HepG2 (cell line): ENCODE measurements at regions not wholly inside any gene's neighbourhood (a gene's known extent, or its start where the extent isn't known, plus 50 kb on each side); places are given as distances from the start of the nearest gene placed in this dataset.

Experiments
- ATAC-seq: fragments of 200-7000 bp; cut with Tn5 transposase; 3 replicates; pipeline ENCODE4 v1.9.1; 2020; ENCODE audit warnings: mild to moderate bottlenecking, moderate library complexity
- BruUV-seq: library from RNA; stranded (reverse); fragments of 400-500 nt; replicated peaks from 2 replicates; lab custom pipeline; 2021; lab: Mats Ljungman, UMichigan
- CTCF ChIA-PET: fragments of 300-600 bp; formaldehyde crosslinking; extraction: SDS; loops from one replicate; lab custom pipeline; 2021; ENCODE audit warnings: low total read pairs, inconsistent platforms, low intra/inter-chr PET ratio; lab: Yijun Ruan, JAX
- POLR2A ChIA-PET: fragments of 350-600 bp; sonication (Branson Sonifier 250); formaldehyde crosslinking; loops from one replicate; lab custom pipeline; 2020; ENCODE audit warnings: antibody characterized with exemption, inconsistent platforms; lab: Yijun Ruan, JAX
- DNase-seq: peaks from one replicate; pipeline ENCODE4 v3.0.0-alpha.2; 2015; ENCODE audit warnings: low spot score
- FAIRE-seq: peaks from 3 replicates; lab custom pipeline; 2011; peaks lifted over from hg19 to GRCh38; lab: Jason Lieb, UNC
- H2AFZ ChIP-seq: one replicate; pipeline ENCODE4 v1.6.1; 2011; ENCODE audit warnings: low read length, inconsistent platforms
- H3K27ac ChIP-seq: fragments of 300-600 bp; 3 replicates; pipeline ENCODE4 v1.8.0; 2011; ENCODE audit warnings: mixed run types, mild to moderate bottlenecking, mixed read lengths, low read length, inconsistent platforms; ENCODE audit not compliant: insufficient read depth; ENCODE audit errors: extremely low read length
- H3K27me3 ChIP-seq, 2 experiments: fragments of 200-600 bp in 1 of 2; 2 replicates in 1 of 2; 3 replicates in 1 of 2; pipeline versions ENCODE4 v1.6.0 to v1.8.0; 2011; ENCODE audit warnings: low read length in 2 of 2, mild to moderate bottlenecking in 2 of 2, moderate library complexity in 2 of 2, inconsistent platforms in 1 of 2; ENCODE audit not compliant: insufficient read depth in 2 of 2, control insufficient read depth in 1 of 2
- H3K36me3 ChIP-seq, 2 experiments: fragments of 200-600 bp in 1 of 2; replicated peaks in 1 of 2; 2 replicates in 1 of 2; 3 replicates in 1 of 2; pipeline versions ENCODE4 v1.5.1 to v1.8.0; 2011; ENCODE audit warnings: low read length in 2 of 2, inconsistent platforms in 1 of 2; ENCODE audit not compliant: insufficient read depth in 2 of 2, control insufficient read depth in 1 of 2
- H3K4me1 ChIP-seq: 2 replicates; pipeline ENCODE4 v1.5.1; 2012; ENCODE audit warnings: low read length, inconsistent platforms; ENCODE audit not compliant: insufficient read depth
- H3K4me2 ChIP-seq: 2 replicates; pipeline ENCODE4 v1.6.0; 2011; ENCODE audit warnings: low read depth, low read length, inconsistent platforms
- H3K4me3 ChIP-seq, 3 experiments: fragments of 200-600 bp in 1 of 3; sonication (generic), shearing (Covaris generic) in 1 of 3; replicated peaks in 1 of 3; 2 replicates each; pipeline ENCODE4 v1.5.1; 2011 to 2016; ENCODE audit warnings: low read length in 3 of 3, inconsistent platforms in 2 of 3, low read depth in 2 of 3, mild to moderate bottlenecking in 2 of 3, control low read depth in 1 of 3, mixed read lengths in 1 of 3; ENCODE audit not compliant: insufficient read depth in 1 of 3
- H3K79me2 ChIP-seq: one replicate; pipeline ENCODE4 v1.6.1; 2011; ENCODE audit warnings: low read length, inconsistent platforms; ENCODE audit not compliant: insufficient read depth
- H3K9ac ChIP-seq: 2 replicates; pipeline ENCODE4 v1.6.0; 2011; ENCODE audit warnings: mild to moderate bottlenecking, low read depth, low read length, inconsistent platforms; ENCODE audit not compliant: insufficient read depth
- H3K9me3 ChIP-seq: 2 replicates; pipeline ENCODE4 v1.5.1; 2012; ENCODE audit warnings: mild to moderate bottlenecking, low read length
- H4K20me1 ChIP-seq: 2 replicates; pipeline ENCODE4 v1.6.0; 2011; ENCODE audit warnings: inconsistent platforms, mild to moderate bottlenecking, low read length, moderate library complexity; ENCODE audit not compliant: insufficient read depth
- ARNT2 ChIP-seq: sonication (generic); formaldehyde crosslinking; IDR thresholded peaks from 2 replicates; pipeline ENCODE4 v1.8.0; 2022; ENCODE audit warnings: mild to moderate bottlenecking, low read depth, missing genetic modification reagents, moderate library complexity
- ESRRA ChIP-seq: sonication (generic); formaldehyde crosslinking; IDR thresholded peaks from 2 replicates; pipeline ENCODE4 v1.5.1; 2020; ENCODE audit warnings: mild to moderate bottlenecking, low read depth, missing genetic modification reagents
- FOXK2 ChIP-seq: fragments of 450-650 bp; IDR thresholded peaks from 2 replicates; pipeline ENCODE4 v1.6.1; 2016
- GATAD1 ChIP-seq: IDR thresholded peaks from 2 replicates; pipeline ENCODE4 v1.6.1; 2016; ENCODE audit warnings: missing genetic modification reagents, missing compliant biosample characterization
- HNF4G ChIP-seq, 2 experiments: sonication (generic) in 1 of 2; formaldehyde crosslinking in 1 of 2; IDR thresholded peaks; 2 replicates each; pipeline versions ENCODE4 v1.4.0 to v1.6.1; 2011 to 2020; ENCODE audit warnings: borderline replicate concordance in 2 of 2, low read depth in 2 of 2, mild to moderate bottlenecking in 2 of 2, low read length in 1 of 2, missing genetic modification reagents in 1 of 2, moderate library complexity in 1 of 2
- POLR2AphosphoS2 ChIP-seq: IDR thresholded peaks from 2 replicates; pipeline ENCODE4 v1.6.1; 2011; ENCODE audit warnings: low read depth, low read length, improper control_type of control experiment
- RARG ChIP-seq: sonication (generic); formaldehyde crosslinking; IDR thresholded peaks from 2 replicates; pipeline ENCODE4 v1.4.0; 2020; ENCODE audit warnings: low read depth, mild to moderate bottlenecking, missing genetic modification reagents
- RBAK ChIP-seq: sonication (generic); formaldehyde crosslinking; IDR thresholded peaks from 2 replicates; pipeline ENCODE4 v1.5.1; 2020; ENCODE audit warnings: mild to moderate bottlenecking, missing genetic modification reagents
- RFX3 ChIP-seq: IDR thresholded peaks from 2 replicates; pipeline ENCODE4 v1.6.1; 2016; ENCODE audit warnings: missing biosample characterization, missing genetic modification reagents
- SKIL ChIP-seq: sonication (generic); formaldehyde crosslinking; IDR thresholded peaks from 2 replicates; pipeline ENCODE4 v1.8.0; 2022; ENCODE audit warnings: missing genetic modification reagents, mild to moderate bottlenecking, moderate library complexity, borderline replicate concordance
- SOX13 ChIP-seq, 3 experiments: fragments of 450-650 bp in 1 of 3; sonication (generic) in 1 of 3; formaldehyde crosslinking in 1 of 3; IDR thresholded peaks in 2 of 3; conservative IDR thresholded peaks in 1 of 3; 2 replicates each; pipeline versions ENCODE4 v1.5.0 to v1.6.1; 2016 to 2020; ENCODE audit warnings: antibody characterized with exemption in 1 of 3, mild to moderate bottlenecking in 1 of 3, missing compliant biosample characterization in 1 of 3, missing genetic modification reagents in 1 of 3, moderate library complexity in 1 of 3
- SOX5 ChIP-seq: IDR thresholded peaks from 2 replicates; pipeline ENCODE4 v1.6.1; 2016; ENCODE audit warnings: borderline replicate concordance
- SP2 ChIP-seq: sonication (generic); formaldehyde crosslinking; IDR thresholded peaks from 2 replicates; pipeline ENCODE4 v1.5.1; 2020; ENCODE audit warnings: mild to moderate bottlenecking, missing genetic modification reagents
- YY1 ChIP-seq: IDR thresholded peaks from 2 replicates; pipeline ENCODE4 v1.6.1; 2011; ENCODE audit warnings: low read length, low read depth, moderate library complexity, mild to moderate bottlenecking; ENCODE audit not compliant: insufficient read depth, insufficient replicate concordance
- ZNF12 ChIP-seq: sonication (generic); formaldehyde crosslinking; IDR thresholded peaks from 2 replicates; pipeline ENCODE4 v1.5.0; 2020; ENCODE audit warnings: missing genetic modification reagents
- ZNF75D ChIP-seq: sonication (generic); formaldehyde crosslinking; IDR thresholded peaks from 2 replicates; pipeline ENCODE4 v1.8.1; 2023; ENCODE audit warnings: missing genetic modification reagents, mild to moderate bottlenecking, borderline replicate concordance
- WGBS: methylation state at CpG from one replicate; pipeline ENCODE4 v1.1.6; 2017; ENCODE audit warnings: low lambda C conversion rate; 5-methylcytosine and 5-hydroxymethylcytosine counted together
- in situ Hi-C: cut with HindIII; loops from 2 replicates; pipeline ENCODE4 v1.10.0; 2017; ENCODE audit warnings: low pct_unique_long_range_greater_than_20kb; ENCODE audit not compliant: extremely low pct_ligation_motif_present
- intact Hi-C: fragments of 100-400 bp; cut with micrococcal nuclease; formaldehyde crosslinking; loops from one replicate; pipeline ENCODE4 v1.10.0; 2022; ENCODE audit not compliant: unreplicated experiment
- TF ChIP-seq, protein P1 (sequence below), 2 experiments: fragments of 450-650 bp in 1 of 2; sonication (generic) in 1 of 2; formaldehyde crosslinking; IDR thresholded peaks; 2 replicates each; pipeline versions ENCODE4 v1.5.0 to v1.8.0; 2020 to 2022; ENCODE audit warnings: mild to moderate bottlenecking in 1 of 2, missing genetic modification reagents in 1 of 2

DNA sequence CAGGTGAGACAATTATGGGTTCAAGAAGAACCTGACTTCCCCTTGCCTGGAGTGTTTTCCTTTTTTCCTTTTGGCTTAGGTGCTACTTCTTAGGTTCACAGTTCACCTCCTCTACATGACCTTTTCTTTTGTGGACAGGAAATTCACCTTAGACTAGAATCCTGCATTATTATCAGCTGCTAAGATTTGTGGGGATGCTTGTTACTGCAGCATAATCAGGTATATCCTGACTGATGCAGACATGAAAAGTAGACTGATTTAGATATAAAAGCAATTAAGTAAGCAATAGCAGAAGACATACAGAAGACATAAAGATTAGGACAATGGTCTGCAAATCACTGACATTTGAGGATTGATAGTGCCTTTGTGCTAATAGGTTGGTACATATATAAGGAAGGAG lies 168.3 kb downstream of the SALL1 start:
- no peak overlapping the region for H3K4me3 ChIP-seq
- no TSS peak for BruUV-seq
- no peaks in the 10 kb centered on the region for H3K36me3 ChIP-seq
- intact Hi-C loops: no loop called here
- TF ChIP-seq ZNF12 (CRISPR knock-in tag) (peak; percentile 94), FOXK2 (no peak), RBAK (CRISPR knock-in tag) (peak; percentile 82; the same call in 1 of the 2 replicates)
- no peak overlapping the region for H3K27ac ChIP-seq
- no peak overlapping the region for H3K9ac ChIP-seq
- DNase-seq: no peak
- ChIA-PET POLR2A (no interaction called here), CTCF (no interaction called here)
- H3K9me3 ChIP-seq: no peaks in the 10 kb centered on the region
- no peaks in the 10 kb centered on the region for H3K4me1 ChIP-seq
- ATAC-seq: no peak
- in situ Hi-C loops: no loop called here
- H3K79me2 ChIP-seq: no peaks in the 10 kb centered on the region
- no peaks in the 10 kb centered on the region for H3K27me3 ChIP-seq
- no peaks in the 10 kb centered on the region for H4K20me1 ChIP-seq
- no peak overlapping the region for H2AFZ ChIP-seq
- no peak for FAIRE-seq
- H3K4me2 ChIP-seq: no peak overlapping the region

DNA sequence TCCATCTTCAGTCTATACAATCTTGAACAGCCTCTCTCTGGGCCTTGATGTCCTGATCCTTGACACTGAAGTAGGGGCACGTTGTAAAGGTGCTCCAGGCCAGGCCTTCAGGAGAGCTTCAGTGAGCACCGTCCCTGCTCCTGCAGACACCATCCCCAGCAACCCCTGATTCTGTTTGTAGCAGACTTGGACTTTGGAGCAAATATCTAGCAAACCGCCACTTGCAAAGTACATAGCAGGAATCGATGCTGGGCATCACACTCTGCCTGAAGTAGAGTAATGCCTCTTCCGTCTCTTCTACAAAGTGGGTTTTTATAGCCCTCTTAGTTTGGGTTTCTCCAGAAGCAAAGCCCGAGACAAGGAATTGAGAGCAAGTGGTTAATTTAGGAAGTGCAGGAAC lies 169.1 kb downstream of the SALL1 start:
- ATAC-seq (peak; percentile 89), FAIRE-seq (peak; percentile 52), DNase-seq (no peak)
- Histone ChIP-seq H3K9ac (no peak overlapping the region), H4K20me1 (no peaks in the 10 kb centered on the region), H3K9me3 (no peaks in the 10 kb centered on the region), H3K4me2 (no peak overlapping the region), H3K79me2 (no peaks in the 10 kb centered on the region), H3K36me3 (no peaks in the 10 kb centered on the region), H3K27me3 (no peaks in the 10 kb centered on the region), H3K4me1 (no peaks in the 10 kb centered on the region), H3K27ac (no peak overlapping the region), H3K4me3 (no peak overlapping the region), H2AFZ (no peak overlapping the region)
- BruUV-seq: no TSS peak
- WGBS: 0% methylated on average over 4 of the region's 6 CpGs
- POLR2A ChIA-PET: no interaction called here
- in situ Hi-C loops (no loop called here), intact Hi-C loops (no loop called here)
- CTCF ChIA-PET: no interaction called here
- TF ChIP-seq HNF4G (IDR thresholded peaks at IDR 0.05; ENCODE audit: borderline replicate concordance, low read depth, low read length) (peak; percentile 53), HNF4G (CRISPR knock-in tag; IDR thresholded peaks at IDR 0.05; ENCODE audit: borderline replicate concordance, low read depth) (no peak), RFX3 (CRISPR knock-in tag) (no peak), ESRRA (CRISPR knock-in tag) (no peak), RARG (CRISPR knock-in tag) (no peak), GATAD1 (no peak), SOX13 (IDR thresholded peaks at IDR 0.05) (no peak), SOX13 (CRISPR knock-in tag; conservative IDR thresholded peaks at IDR 0.05 in 1 of 2, IDR thresholded peaks at IDR 0.05 in 1 of 2) (no peak), SP2 (CRISPR knock-in tag) (no peak), ZNF75D (CRISPR knock-in tag) (no peak), YY1 (no peak), SOX5 (CRISPR knock-in tag) (no peak), POLR2AphosphoS2 (no peak), ARNT2 (CRISPR knock-in tag) (no peak), SKIL (CRISPR knock-in tag) (no peak)
- TF ChIP-seq, protein P1, sequence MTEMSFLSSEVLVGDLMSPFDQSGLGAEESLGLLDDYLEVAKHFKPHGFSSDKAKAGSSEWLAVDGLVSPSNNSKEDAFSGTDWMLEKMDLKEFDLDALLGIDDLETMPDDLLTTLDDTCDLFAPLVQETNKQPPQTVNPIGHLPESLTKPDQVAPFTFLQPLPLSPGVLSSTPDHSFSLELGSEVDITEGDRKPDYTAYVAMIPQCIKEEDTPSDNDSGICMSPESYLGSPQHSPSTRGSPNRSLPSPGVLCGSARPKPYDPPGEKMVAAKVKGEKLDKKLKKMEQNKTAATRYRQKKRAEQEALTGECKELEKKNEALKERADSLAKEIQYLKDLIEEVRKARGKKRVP (CRISPR knock-in tag; IDR thresholded peaks at IDR 0.05): no peak
